ENCODE measurements at regions not wholly inside any gene's neighbourhood (a gene's known extent, or its start where the extent isn't known, plus 50 kb on each side); places are given as distances from the start of the nearest gene placed in this dataset.

- H3K27ac ChIP-seq (ENCODE audit: extremely low read depth, low read depth, low read length), result no peak overlapping the region
- no peaks in the 10 kb centered on the region for H3K36me3 ChIP-seq (ENCODE audit: control insufficient read depth in 2 of 2, insufficient read depth in 1 of 2, low read length in 2 of 2)
- CTCF ChIA-PET, result interaction anchor here (0.5 to 2.2 kb wide), 6 partner anchors 12 to 255 kb away, joined by 3 to 4 read pairs (median 3); no protein-coding TSS in a partner anchor
Observed at GRCh38 chr17:13128676-13129075, 110.8 kb upstream of the ELAC2 start.

More at GRCh38 chr17:13128676-13129075, 110.8 kb upstream of the ELAC2 start:
- no peak for TF ChIP-seq ZNF843 (tag by site-specific recombination; IDR thresholded peaks at IDR 0.05)
- TF ChIP-seq ZNF239 (tag by site-specific recombination; IDR thresholded peaks at IDR 0.05), result no peak
- TF ChIP-seq ZSCAN5A (tag by site-specific recombination; IDR thresholded peaks at IDR 0.05), result no peak
- TF ChIP-seq HIC1 (tag by site-specific recombination; IDR thresholded peaks at IDR 0.05), result no peak
- no peak for TF ChIP-seq SP7 (tag by site-specific recombination; IDR thresholded peaks at IDR 0.05)
- TF ChIP-seq CTCF (tag by site-specific recombination; IDR thresholded peaks at IDR 0.05), result no peak
- no peak for TF ChIP-seq ZNF16 (tag by site-specific recombination; IDR thresholded peaks at IDR 0.05; ENCODE audit: low read depth)
- no peak for TF ChIP-seq ZNF211 (tag by site-specific recombination; IDR thresholded peaks at IDR 0.05; ENCODE audit: low read depth)
- no peak for TF ChIP-seq ZNF670 (tag by site-specific recombination; IDR thresholded peaks at IDR 0.05; ENCODE audit: low read depth)
- TF ChIP-seq EGR2 (tag by site-specific recombination; IDR thresholded peaks at IDR 0.05; ENCODE audit: low read depth), result no peak
- no peak for TF ChIP-seq ZNF707 (tag by site-specific recombination; IDR thresholded peaks at IDR 0.05)
- no peak for TF ChIP-seq ZBTB8A (tag by site-specific recombination; IDR thresholded peaks at IDR 0.05)
- TF ChIP-seq PBX3 (CRISPR knock-in tag; IDR thresholded peaks at IDR 0.05), result no peak
- no peak for TF ChIP-seq ZNF585B (tag by site-specific recombination; IDR thresholded peaks at IDR 0.05)
- no peak for TF ChIP-seq ZNF121 (tag by site-specific recombination; IDR thresholded peaks at IDR 0.05)
- TF ChIP-seq ZNF692 (tag by site-specific recombination; IDR thresholded peaks at IDR 0.05), result no peak
- no peak for TF ChIP-seq ZNF350 (tag by site-specific recombination; IDR thresholded peaks at IDR 0.05)
- Histone ChIP-seq H3K4me1 (ENCODE audit: control insufficient read depth, insufficient read depth, low read length) (no peaks in the 10 kb centered on the region), H3K9me3 (ENCODE audit: control insufficient read depth, insufficient read depth, low read depth, low read length) (no peaks in the 10 kb centered on the region), H3K4me3 (ENCODE audit: low read depth, low read length) (no peak overlapping the region)
- POLR2A ChIA-PET, result no interaction called here
